SHP77 treated with DMSO at 0.1 percent for 48 hours (cell line): ENCODE measurements at regions not wholly inside any gene's neighbourhood (a gene's known extent, or its start where the extent isn't known, plus 50 kb on each side); places are given as distances from the start of the nearest gene placed in this dataset.
"Not testable (repeated sequence)": the region's sequence is repeated elsewhere in the genome, so short reads cannot be mapped to it uniquely, and the experiment has no call there.

ENCODE experiments used
- DNase-seq: peaks from one replicate; lab custom pipeline; 2025; lab: John Stamatoyannopoulos, UW

GRCh38 chr17:27065588-27065987, 228.3 kb upstream of the WSB1 start:
- no peak for DNase-seq

DNA sequence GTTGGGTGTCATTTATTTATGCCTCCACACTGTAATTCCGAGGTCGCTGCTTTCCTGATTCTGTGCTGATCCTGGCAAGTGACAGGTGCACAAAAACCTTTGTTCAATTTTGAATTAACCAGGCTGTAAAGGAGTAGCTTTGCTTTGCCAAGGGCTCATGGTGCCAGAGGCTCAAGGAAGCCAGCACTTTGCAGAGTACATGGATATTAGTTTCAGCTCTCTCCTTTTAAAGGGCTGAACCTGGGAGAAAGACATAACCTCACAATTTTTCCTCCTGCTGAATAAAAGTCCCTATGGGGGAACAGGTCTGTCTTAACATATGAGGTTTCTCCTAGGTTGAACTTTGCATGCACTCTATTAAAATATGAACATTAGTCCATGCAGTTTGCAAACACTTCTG, 227.6 kb upstream of the WSB1 start:
- no peak for DNase-seq

DNA sequence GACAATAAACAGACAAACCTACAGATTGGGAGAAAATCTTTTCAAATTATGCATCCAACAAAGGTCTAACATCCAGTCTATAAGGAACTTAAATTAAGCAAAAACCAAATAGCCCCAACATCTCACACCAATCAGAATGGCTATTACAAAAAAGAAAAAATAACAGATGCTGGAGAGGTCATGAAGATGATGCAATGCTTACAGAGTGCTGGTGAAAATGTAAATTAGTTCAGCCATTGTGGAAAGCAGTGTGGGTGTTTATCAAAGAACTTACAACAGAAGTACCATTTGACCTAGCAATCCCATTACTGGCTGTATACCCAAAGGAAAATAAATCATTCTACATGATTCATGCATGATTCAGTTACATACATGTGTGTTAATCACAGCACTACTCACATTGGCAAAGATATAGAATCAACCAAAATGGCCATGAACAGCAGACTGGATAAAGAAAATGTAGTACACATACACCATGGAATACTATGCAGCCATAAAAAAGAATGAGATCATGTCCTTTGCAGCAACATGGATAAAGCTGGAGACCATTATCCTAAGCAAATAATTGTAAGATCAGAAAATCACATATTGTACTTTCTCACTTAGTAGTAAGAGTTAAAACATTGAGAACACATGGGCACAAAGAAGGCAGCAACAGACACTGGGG, 223.9 kb upstream of the WSB1 start:
- no peak for DNase-seq

DNA sequence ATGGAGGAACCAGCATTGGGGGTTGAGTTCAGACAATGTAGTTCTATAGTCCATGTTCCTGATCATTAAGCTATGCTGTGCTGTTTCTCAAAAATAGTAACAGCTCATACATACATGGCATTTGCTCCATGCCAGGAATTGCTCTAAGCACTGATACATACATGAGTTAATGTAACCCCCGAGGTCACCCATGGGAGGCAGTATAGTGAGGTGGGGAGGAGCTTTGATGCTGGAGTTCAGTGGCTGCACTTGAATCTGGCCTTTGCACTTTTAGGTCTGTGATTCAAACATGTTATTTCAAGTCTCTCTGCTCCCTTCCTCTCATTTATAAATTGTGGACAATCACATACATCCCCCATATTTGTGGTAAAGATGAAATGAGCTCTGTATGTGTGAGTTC, 223.1 kb upstream of the WSB1 start:
- DNase-seq, result no peak

- DNase-seq, result no peak
These were observed 221.0 kb upstream of the WSB1 start for GRCh38 chr17:27072885-27073284.

DNA sequence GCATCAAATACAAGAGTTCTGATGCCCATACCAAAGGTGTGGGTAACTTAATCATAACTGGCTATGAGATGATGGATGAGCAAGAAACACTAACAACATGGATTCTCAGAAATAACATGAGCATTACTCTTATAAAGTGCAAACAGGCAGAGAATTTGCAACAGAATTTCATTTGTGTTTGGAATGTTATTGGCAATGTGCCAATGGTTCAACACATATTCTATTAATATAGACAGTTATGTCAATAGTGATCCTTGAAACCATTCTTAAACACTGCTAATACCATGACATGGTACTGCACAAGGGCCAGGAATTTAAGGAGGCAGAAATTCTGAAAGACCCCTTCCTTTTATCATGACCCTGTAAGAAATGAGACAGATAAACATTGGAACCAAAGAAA, 217.1 kb upstream of the WSB1 start:
- no peak for DNase-seq

GRCh38 chr17:27078296-27078695, 215.6 kb upstream of the WSB1 start:
- no peak for DNase-seq

DNA sequence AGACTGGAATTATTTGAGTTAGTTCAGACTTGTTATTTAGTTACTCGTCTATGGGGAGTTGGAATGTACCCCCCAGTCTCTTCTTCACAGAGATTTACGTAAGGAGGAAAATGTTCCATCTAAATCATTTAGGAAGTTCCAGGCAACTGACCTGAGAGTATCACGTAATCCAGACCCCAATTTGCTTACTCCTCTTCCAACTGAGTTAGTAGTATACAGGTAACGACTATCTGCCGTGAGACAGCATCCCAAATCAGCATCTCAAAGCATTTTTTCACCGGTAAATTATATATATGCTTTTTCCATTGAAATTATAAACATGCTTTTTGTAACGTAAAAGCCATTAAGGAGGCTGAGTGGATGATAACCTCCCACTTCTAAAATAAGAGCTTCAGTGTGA, 214.3 kb upstream of the WSB1 start:
- no peak for DNase-seq

- no peak for DNase-seq
These were observed 212.8 kb upstream of the WSB1 start for GRCh38 chr17:27081002-27081638.

DNA sequence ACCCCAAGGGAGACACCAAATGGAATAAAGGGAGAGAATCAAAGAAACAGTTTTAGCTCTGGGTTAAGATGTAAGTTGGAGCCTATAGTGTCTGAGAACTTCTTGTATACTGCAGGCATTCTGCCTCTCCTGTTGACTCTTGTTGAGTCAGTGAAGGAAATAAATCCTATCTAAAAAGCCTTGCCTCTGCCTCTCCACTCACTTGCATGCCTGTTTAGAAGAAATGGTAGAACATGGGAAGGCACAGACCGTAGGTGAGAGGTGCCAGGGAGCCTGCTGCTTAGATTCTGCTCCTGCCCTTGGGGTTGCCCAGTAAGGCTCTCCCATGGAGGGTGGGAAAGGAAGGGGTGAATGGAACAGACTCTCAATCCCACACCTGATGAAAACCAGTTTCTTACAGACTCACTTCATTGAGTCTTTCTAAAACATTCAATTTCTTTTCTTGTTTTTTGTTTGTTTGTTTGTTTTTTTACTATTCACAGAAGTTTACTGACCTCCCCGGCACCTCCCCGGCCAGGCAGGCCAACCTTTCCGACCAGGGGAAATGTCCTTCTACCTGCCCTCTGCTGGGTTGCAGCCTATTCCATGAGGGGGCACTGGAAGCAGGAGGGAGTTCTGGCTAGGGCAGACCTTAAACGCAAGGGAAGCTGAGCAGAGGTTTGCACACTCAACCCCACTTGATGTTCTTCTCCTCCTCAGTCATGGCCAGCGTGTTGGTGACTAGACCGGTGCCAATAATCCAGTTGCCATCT, 211.7 kb upstream of the WSB1 start:
- no peak for DNase-seq

- no peak for DNase-seq
These were observed 211.1 kb upstream of the WSB1 start for GRCh38 chr17:27082775-27083154.

- DNase-seq, result no peak
These were observed 210.3 kb upstream of the WSB1 start for GRCh38 chr17:27083408-27084185.

- DNase-seq, result no peak
These were observed 208.4 kb upstream of the WSB1 start for GRCh38 chr17:27085517-27085916.

DNA sequence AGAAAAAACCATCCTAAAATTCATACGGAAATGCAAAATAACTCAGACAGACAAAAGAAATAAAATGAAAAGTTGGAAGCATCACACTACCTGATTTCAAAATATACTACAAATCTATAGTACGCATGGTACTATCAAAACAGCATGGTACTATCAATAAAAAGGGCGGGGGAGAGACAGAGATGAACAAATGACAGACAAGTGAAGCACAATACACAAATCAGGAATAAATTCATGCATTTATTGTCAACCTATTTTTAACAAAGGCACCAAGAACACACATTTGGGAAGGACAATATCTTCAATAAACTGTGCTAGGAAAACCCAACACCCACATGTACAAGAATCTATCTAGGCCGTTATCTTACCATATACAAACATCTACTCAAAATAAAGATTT, 207.4 kb upstream of the WSB1 start:
- no peak for DNase-seq

- no peak for DNase-seq
These were observed 205.8 kb upstream of the WSB1 start for GRCh38 chr17:27087935-27088766.

GRCh38 chr17:27088767-27089078, 205.2 kb upstream of the WSB1 start:
- no peak for DNase-seq

- peak; percentile 70 for DNase-seq
These were observed 204.6 kb upstream of the WSB1 start for GRCh38 chr17:27089079-27089928.

GRCh38 chr17:27089929-27090247, 204.0 kb upstream of the WSB1 start:
- no peak for DNase-seq

DNA sequence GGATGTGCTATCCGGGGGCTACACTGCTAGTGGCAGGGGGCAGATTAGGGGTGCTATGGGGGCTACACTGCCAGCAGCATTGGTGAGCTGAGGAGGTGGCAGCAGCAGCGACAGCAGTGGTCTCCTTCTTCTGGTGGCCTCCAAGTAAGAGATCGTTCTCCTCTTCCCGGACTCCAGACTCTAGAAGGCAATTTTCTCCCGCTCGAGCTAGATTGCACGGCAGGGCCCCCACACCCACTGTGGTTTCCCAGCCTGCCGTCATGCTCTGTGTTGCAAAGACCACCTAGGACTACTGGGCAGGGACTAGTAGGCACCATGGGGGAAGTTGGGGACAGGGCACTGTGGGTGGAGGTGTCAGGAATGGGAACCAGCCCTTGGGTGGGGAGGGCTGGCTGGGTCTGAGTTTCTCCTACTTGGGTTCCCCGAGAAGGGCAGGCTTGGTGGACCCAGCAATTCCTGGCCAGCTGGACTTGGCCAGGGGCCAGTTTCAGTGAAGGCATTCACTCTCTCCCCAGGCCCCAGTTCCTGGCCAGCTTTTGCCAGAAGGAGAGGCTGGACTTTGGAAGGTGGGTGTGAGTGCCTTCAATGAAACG, 203.4 kb upstream of the WSB1 start:
- DNase-seq, result not testable (repeated sequence)

DNA sequence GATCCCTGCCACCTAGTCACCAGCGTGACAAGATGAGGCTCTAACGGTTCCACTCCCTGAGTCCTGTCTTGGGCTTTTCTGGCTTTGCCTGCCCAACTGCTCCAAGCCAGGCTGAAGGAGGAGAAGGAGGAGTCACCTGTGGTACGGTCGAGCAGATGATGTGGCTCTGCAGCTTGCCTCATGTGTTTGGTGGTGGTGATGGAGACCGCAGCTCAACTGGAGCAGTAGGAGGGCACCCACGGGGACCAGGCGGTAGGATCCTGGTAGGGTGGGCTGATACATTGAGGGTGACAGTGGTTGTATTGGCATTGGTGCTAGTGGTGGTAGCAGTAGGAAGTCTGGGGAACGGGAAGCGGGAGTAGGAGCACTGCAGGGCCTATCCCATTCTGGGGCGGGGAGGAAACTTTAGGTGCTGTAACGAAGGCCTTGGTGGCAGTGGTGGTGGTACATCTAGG, 202.8 kb upstream of the WSB1 start:
- DNase-seq, result no peak

- not testable (repeated sequence) for DNase-seq
These were observed 199.7 kb upstream of the WSB1 start for GRCh38 chr17:27094179-27094578.
